H1 (cell line): ENCODE measurements at regions not wholly inside any gene's neighbourhood (a gene's known extent, or its start where the extent isn't known, plus 50 kb on each side); places are given as distances from the start of the nearest gene placed in this dataset.

ENCODE experiments used
- CTCF ChIA-PET: fragments of 300-600 bp; sonication (Branson Sonifier 250); formaldehyde crosslinking; loops from one replicate; lab custom pipeline; 2021; ENCODE audit not compliant: partially characterized antibody; lab: Charles Lee
- POLR2A ChIA-PET: fragments of 300-600 bp; sonication (Branson Sonifier 250); formaldehyde crosslinking; loops from one replicate; lab custom pipeline; 2021; ENCODE audit warnings: inconsistent platforms; ENCODE audit not compliant: partially characterized antibody; lab: Charles Lee
- DNase-seq, 2 experiments: peaks; one replicate each; pipeline versions ENCODE4 v3.0.0 to v3.0.0-alpha.2; 2010 to 2022; ENCODE audit warnings: low spot score in 2 of 2, low read depth in 1 of 2, mixed read lengths in 1 of 2
- FAIRE-seq: peaks from 2 replicates; lab custom pipeline; 2011; peaks lifted over from hg19 to GRCh38; lab: Jason Lieb, UNC
- H2AFZ ChIP-seq: 2 replicates; pipeline ENCODE4 v1.8.1; 2012; ENCODE audit warnings: low read length, inconsistent platforms
- H2AK5ac ChIP-seq: 2 replicates; pipeline ENCODE4 v1.6.1; 2013; ENCODE audit warnings: low read depth, low read length
- H2BK120ac ChIP-seq: replicated peaks from 2 replicates; pipeline ENCODE3; 2013; ENCODE audit warnings: low read depth, low read length, inconsistent platforms
- H2BK12ac ChIP-seq: 2 replicates; pipeline ENCODE4 v1.6.1; 2013; ENCODE audit warnings: low read depth, low read length
- H2BK15ac ChIP-seq: 2 replicates; pipeline ENCODE4 v1.6.1; 2013; ENCODE audit warnings: low read length
- H2BK20ac ChIP-seq: 2 replicates; pipeline ENCODE4 v1.6.1; 2013; ENCODE audit warnings: low read length
- H2BK5ac ChIP-seq: 2 replicates; pipeline ENCODE4 v1.6.1; 2013; ENCODE audit warnings: low read depth, low read length
- H3K14ac ChIP-seq: 2 replicates; pipeline ENCODE4 v1.6.1; 2013; ENCODE audit warnings: inconsistent platforms; ENCODE audit not compliant: insufficient read length
- H3K18ac ChIP-seq: 2 replicates; pipeline ENCODE4 v1.6.1; 2013; ENCODE audit warnings: low read length; ENCODE audit errors: extremely low read depth
- H3K23ac ChIP-seq: 2 replicates; pipeline ENCODE4 v1.6.1; 2013; ENCODE audit warnings: inconsistent platforms; ENCODE audit not compliant: insufficient read length
- H3K23me2 ChIP-seq: 2 replicates; pipeline ENCODE4 v1.6.1; 2013; ENCODE audit warnings: low read depth, low read length
- H3K27ac ChIP-seq: 2 replicates; pipeline ENCODE4 v1.6.1; 2011; ENCODE audit warnings: low read depth, low read length, inconsistent platforms
- H3K27me3 ChIP-seq, 4 experiments: replicated peaks in 1 of 4; 1 replicate in 1 of 4; 2 replicates in 3 of 4; pipeline versions ENCODE4 v1.6.1 to v1.8.1; 2011 to 2013; ENCODE audit warnings: low read length in 3 of 4, mild to moderate bottlenecking in 3 of 4, inconsistent platforms in 2 of 4, mixed read lengths in 2 of 4, moderate library complexity in 1 of 4; ENCODE audit not compliant: control insufficient read depth in 3 of 4, insufficient read depth in 3 of 4; ENCODE audit errors: extremely low read depth in 1 of 4
- H3K36me3 ChIP-seq, 4 experiments: 2 replicates each; pipeline versions ENCODE4 v1.6.1 to v1.8.1; 2011 to 2013; ENCODE audit warnings: mild to moderate bottlenecking in 4 of 4, low read length in 3 of 4, moderate library complexity in 2 of 4, control low read depth in 1 of 4, inconsistent platforms in 1 of 4; ENCODE audit not compliant: insufficient read depth in 4 of 4, control insufficient read depth in 2 of 4
- H3K4ac ChIP-seq: replicated peaks from 2 replicates; pipeline ENCODE3; 2013; ENCODE audit warnings: low read length, low read depth, mixed read lengths, inconsistent platforms; ENCODE audit not compliant: insufficient read length
- H3K4me1 ChIP-seq, 4 experiments: replicated peaks in 1 of 4; 1 replicate in 1 of 4; 2 replicates in 3 of 4; pipeline versions ENCODE4 v1.6.1 to v1.8.1; 2011 to 2013; ENCODE audit warnings: low read length in 3 of 4, inconsistent platforms in 2 of 4, mixed read lengths in 1 of 4; ENCODE audit not compliant: insufficient read depth in 4 of 4, control insufficient read depth in 3 of 4
- H3K4me2 ChIP-seq, 2 experiments: 2 replicates each; pipeline versions ENCODE4 v1.6.1 to v1.8.1; 2011 to 2013; ENCODE audit warnings: low read depth in 2 of 2, low read length in 2 of 2, control low read depth in 1 of 2, inconsistent platforms in 1 of 2, mild to moderate bottlenecking in 1 of 2; ENCODE audit not compliant: insufficient read depth in 1 of 2
- H3K4me3 ChIP-seq, 4 experiments: fragments of 200-600, 300-600 bp in 1 of 4; sonication (generic), shearing (Covaris generic), sonication (Bioruptor Twin) in 1 of 4; 2 replicates each; pipeline versions ENCODE4 v1.5.1 to v1.8.1; 2011 to 2016; ENCODE audit warnings: low read length in 4 of 4, low read depth in 3 of 4, control low read depth in 2 of 4, inconsistent platforms in 2 of 4, mild to moderate bottlenecking in 2 of 4, mixed read lengths in 1 of 4, moderate library complexity in 1 of 4; ENCODE audit not compliant: insufficient read depth in 2 of 4; ENCODE audit errors: extremely low read depth in 1 of 4
- H3K56ac ChIP-seq: replicated peaks from 2 replicates; pipeline ENCODE3; 2013; ENCODE audit warnings: low read depth, mild to moderate bottlenecking, mixed read lengths, low read length, inconsistent platforms; ENCODE audit not compliant: insufficient read length
- H3K79me1 ChIP-seq: 2 replicates; pipeline ENCODE4 v1.6.1; 2013; ENCODE audit warnings: low read depth, low read length, control low read depth
- H3K79me2 ChIP-seq, 2 experiments: 2 replicates each; pipeline versions ENCODE4 v1.6.1 to v1.8.1; 2012 to 2013; ENCODE audit warnings: low read length in 2 of 2, mild to moderate bottlenecking in 2 of 2, inconsistent platforms in 1 of 2; ENCODE audit not compliant: insufficient read depth in 2 of 2, control insufficient read depth in 1 of 2
- H3K9ac ChIP-seq, 4 experiments: replicated peaks in 1 of 4; 1 replicate in 1 of 4; 2 replicates in 3 of 4; pipeline versions ENCODE4 v1.6.1 to v1.8.1; 2011 to 2013; ENCODE audit warnings: low read depth in 3 of 4, low read length in 3 of 4, control low read depth in 2 of 4, mild to moderate bottlenecking in 2 of 4, moderate library complexity in 2 of 4, inconsistent platforms in 1 of 4; ENCODE audit errors: extremely low read depth in 1 of 4
- H3K9me3 ChIP-seq, 2 experiments: 2 replicates each; pipeline versions ENCODE4 v1.6.1 to v1.8.1; 2012 to 2013; ENCODE audit warnings: mild to moderate bottlenecking in 2 of 2, moderate library complexity in 2 of 2, control low read depth in 1 of 2, inconsistent platforms in 1 of 2, low read depth in 1 of 2, low read length in 1 of 2, mixed read lengths in 1 of 2; ENCODE audit not compliant: insufficient read depth in 2 of 2
- H4K20me1 ChIP-seq, 2 experiments: replicated peaks in 1 of 2; 2 replicates each; pipeline versions ENCODE3 to v1.8.1; 2011 to 2013; ENCODE audit warnings: inconsistent platforms in 2 of 2, low read length in 2 of 2, mild to moderate bottlenecking in 1 of 2; ENCODE audit not compliant: insufficient read depth in 2 of 2, control insufficient read depth in 1 of 2
- H4K5ac ChIP-seq: 2 replicates; pipeline ENCODE4 v1.6.1; 2013; ENCODE audit warnings: low read length, low read depth, mixed read lengths, inconsistent platforms; ENCODE audit not compliant: insufficient read length
- H4K8ac ChIP-seq: 2 replicates; pipeline ENCODE4 v1.8.0; 2013; ENCODE audit warnings: mild to moderate bottlenecking, moderate library complexity, low read length, inconsistent platforms; ENCODE audit not compliant: insufficient read depth; ENCODE audit errors: extremely low read depth
- H4K91ac ChIP-seq: replicated peaks from 2 replicates; pipeline ENCODE3; 2013; ENCODE audit warnings: low read length, mixed read lengths, inconsistent platforms; ENCODE audit not compliant: insufficient read length
- CBX5 ChIP-seq: fragments of 300-800, 300-1000 bp; sonication (generic); IDR thresholded peaks from 2 replicates; pipeline ENCODE4 v1.7.1; 2016; ENCODE audit warnings: antibody characterized with exemption, low read length, low read depth
- CHD1 ChIP-seq: IDR thresholded peaks from 2 replicates; pipeline ENCODE4 v1.6.1; 2012; ENCODE audit warnings: low read depth, low read length, improper control_type of control experiment
- POLR2AphosphoS5 ChIP-seq: IDR thresholded peaks from 2 replicates; pipeline ENCODE4 v1.6.1; 2011; ENCODE audit warnings: low read depth, low read length
- RBBP5 ChIP-seq: IDR thresholded peaks from 2 replicates; pipeline ENCODE4 v1.7.1; 2012; ENCODE audit warnings: low read depth, mild to moderate bottlenecking, inconsistent platforms, low read length, moderate library complexity, borderline replicate concordance
- SAP30 ChIP-seq: fragments of 300-600 bp; sonication (generic); IDR thresholded peaks from 2 replicates; pipeline ENCODE4 v1.7.1; 2012; ENCODE audit warnings: low read length, moderate library complexity, mild to moderate bottlenecking, inconsistent platforms; ENCODE audit not compliant: insufficient read depth, insufficient replicate concordance
- SIRT6 ChIP-seq: IDR thresholded peaks from one replicate; pipeline ENCODE4 v1.7.1; 2012; ENCODE audit warnings: low read length, inconsistent platforms
- TCF12 ChIP-seq: IDR thresholded peaks from 2 replicates; pipeline ENCODE4 v1.6.1; 2011; ENCODE audit warnings: low read depth, mild to moderate bottlenecking, low read length
- YY1 ChIP-seq: IDR thresholded peaks from 2 replicates; pipeline ENCODE4 v1.6.1; 2011; ENCODE audit warnings: low read depth, mild to moderate bottlenecking, low read length
- WGBS, 2 experiments: shearing (Covaris generic) in 1 of 2; methylation state at CpG; one replicate each; pipeline versions ENCODE4 v1.1.6 to v1.1.7; 2013 to 2015; ENCODE audit warnings: low lambda C conversion rate in 2 of 2, mixed read lengths in 2 of 2, inconsistent platforms in 1 of 2, low coverage in 1 of 2, missing lambda C conversion rate in 1 of 2; ENCODE audit not compliant: insufficient replicate concordance in 2 of 2, insufficient coverage in 1 of 2, insufficient read length in 1 of 2; ENCODE audit errors: extremely low coverage in 1 of 2, missing lambda C conversion rate in 1 of 2; 5-methylcytosine and 5-hydroxymethylcytosine counted together
- TF ChIP-seq, protein P1 (sequence below): IDR thresholded peaks from 2 replicates; pipeline ENCODE4 v1.6.1; 2012; ENCODE audit warnings: inconsistent platforms

DNA sequence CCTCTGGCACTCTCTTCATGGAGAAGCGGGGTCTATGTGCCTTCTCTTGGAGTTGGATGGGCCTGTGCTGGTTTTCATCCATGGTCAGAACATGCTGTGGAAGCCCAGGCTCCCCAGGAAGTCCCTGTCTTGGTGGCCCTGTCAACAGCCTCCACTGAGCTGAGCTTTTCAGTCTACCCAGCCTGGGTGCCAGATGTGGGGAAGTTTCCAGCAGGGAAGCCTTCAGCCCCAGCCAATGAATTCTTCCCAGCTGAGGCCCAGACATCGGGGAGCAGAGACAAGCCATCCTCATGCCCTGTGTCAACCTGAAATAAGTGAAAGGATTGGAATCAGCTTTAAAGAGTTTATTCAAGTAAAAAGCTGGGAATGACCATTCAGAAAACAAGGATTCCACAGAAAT, 75.1 kb upstream of the PGBD5 start:
- no peak overlapping the region for H3K4me2 ChIP-seq
- H4K91ac ChIP-seq = no peak overlapping the region
- no peak overlapping the region for H2BK20ac ChIP-seq
- no peak overlapping the region for H3K4me3 ChIP-seq
- no peak overlapping the region for H3K4ac ChIP-seq
- H2AFZ ChIP-seq = no peak overlapping the region
- no peak overlapping the region for H2BK120ac ChIP-seq
- H2AK5ac ChIP-seq = no peak overlapping the region
- H3K36me3 ChIP-seq = no peaks in the 10 kb centered on the region
- no peak overlapping the region for H2BK5ac ChIP-seq
- H3K14ac ChIP-seq = no peak overlapping the region
- H4K8ac ChIP-seq = no peak overlapping the region
- H3K79me2 ChIP-seq = no peaks in the 10 kb centered on the region
- FAIRE-seq (no peak), DNase-seq (no peak)
- 0 out of 7 replicates have a peak, but pooled peaks cover 0 to 3% (median 0%) of the 10 kb centered on the region in 4 experiments for H3K4me1 ChIP-seq
- no peak overlapping the region for H3K9ac ChIP-seq
- H3K23ac ChIP-seq = no peak overlapping the region
- H3K9me3 ChIP-seq = no peaks in the 10 kb centered on the region; a peak in 1 of 4 replicates
- H2BK12ac ChIP-seq = no peak overlapping the region
- H3K27ac ChIP-seq = no peak overlapping the region
- no peaks in the 10 kb centered on the region for H3K27me3 ChIP-seq
- TF ChIP-seq TCF12 (no peak), RBBP5 (no peak), CBX5 (no peak), POLR2AphosphoS5 (no peak), CHD1 (no peak), YY1 (no peak), SAP30 (no peak), SIRT6 (no peak)
- TF ChIP-seq, protein P1, sequence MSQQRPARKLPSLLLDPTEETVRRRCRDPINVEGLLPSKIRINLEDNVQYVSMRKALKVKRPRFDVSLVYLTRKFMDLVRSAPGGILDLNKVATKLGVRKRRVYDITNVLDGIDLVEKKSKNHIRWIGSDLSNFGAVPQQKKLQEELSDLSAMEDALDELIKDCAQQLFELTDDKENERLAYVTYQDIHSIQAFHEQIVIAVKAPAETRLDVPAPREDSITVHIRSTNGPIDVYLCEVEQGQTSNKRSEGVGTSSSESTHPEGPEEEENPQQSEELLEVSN = no peak
- CTCF ChIA-PET = no interaction called here
- no peak overlapping the region for H2BK15ac ChIP-seq
- no peak overlapping the region for H4K5ac ChIP-seq
- no peak overlapping the region for H3K56ac ChIP-seq
- 78% methylated on average over 2 of the region's 2 CpGs; no CpG with 5 or more reads in 1 of the 2 experiments for WGBS, 2 experiments
- H3K23me2 ChIP-seq = no peaks in the 10 kb centered on the region
- H4K20me1 ChIP-seq = no peaks in the 10 kb centered on the region
- POLR2A ChIA-PET = no interaction called here
- no peak overlapping the region for H3K18ac ChIP-seq
- no peaks in the 10 kb centered on the region for H3K79me1 ChIP-seq
